HG03342 (cell line): ENCODE measurements at regions not wholly inside any gene's neighbourhood (a gene's known extent, or its start where the extent isn't known, plus 50 kb on each side); places are given as distances from the start of the nearest gene placed in this dataset.

Experiments used
- ATAC-seq: cut with Tn5 transposase; IDR thresholded peaks from one replicate; pipeline ENCODE4 v1.9.1; 2021; ENCODE audit warnings: mild to moderate bottlenecking, moderate library complexity; ENCODE audit not compliant: unreplicated experiment

DNA sequence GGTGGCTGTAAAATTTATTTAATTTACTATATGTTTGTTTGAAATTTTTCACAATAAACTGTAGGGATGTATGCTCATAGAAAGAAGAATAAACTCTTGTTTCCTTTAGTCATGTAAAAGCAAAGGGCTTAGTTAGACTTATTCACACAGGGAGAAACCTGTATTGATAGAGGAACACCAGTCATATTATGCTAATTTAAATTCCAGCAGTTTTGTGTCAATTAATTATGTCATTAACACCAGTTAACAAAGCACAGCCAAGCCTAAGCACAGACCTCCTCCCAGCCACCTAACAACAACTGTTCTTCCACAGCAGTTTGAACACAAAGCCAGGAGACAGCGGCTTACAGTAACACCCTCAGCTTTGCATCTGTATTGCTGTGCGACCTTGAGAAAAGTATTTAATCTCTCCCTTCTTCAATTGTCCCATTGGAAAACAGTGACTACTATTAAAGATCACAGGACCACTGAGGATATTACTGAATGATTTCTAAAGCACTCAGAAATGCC, 260.8 kb upstream of the RRP15 start:
- ATAC-seq: no peak

DNA sequence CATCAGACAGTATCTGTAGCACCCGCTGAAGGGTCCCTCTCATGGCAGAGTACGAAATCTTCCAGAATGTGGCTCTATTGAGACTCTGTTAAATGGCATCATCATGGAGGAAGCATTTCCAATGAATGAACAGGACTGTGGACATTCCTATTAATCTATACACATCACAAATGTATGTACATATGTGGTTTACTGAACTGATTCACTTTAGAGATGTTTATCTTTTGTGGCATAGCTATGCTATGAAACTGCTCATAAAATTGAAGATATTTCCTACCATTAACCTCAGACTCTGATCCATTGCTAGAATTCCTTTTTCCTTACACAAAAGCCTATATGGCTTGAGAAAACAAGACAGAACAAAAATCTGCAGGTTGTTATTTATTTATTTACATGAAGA, 259.6 kb upstream of the RRP15 start:
- ATAC-seq: no peak

DNA sequence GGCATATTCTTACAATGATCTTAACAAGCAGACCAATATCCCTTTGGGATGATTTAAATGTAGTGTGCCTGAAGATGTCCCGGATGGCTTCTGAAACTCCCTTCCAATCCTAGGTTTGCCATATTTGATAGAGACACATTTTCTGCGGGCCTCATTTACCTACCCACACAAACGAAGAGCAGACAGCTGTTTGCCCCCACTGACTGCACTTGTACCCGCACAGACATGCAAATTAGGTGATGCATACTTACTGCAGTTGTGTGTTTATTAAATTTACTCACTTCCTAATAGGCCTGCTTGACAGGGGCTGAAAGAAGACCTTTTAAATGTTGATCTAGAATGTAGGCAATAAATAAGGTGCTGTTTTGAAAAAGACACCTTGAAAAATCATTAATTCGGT, 257.9 kb upstream of the RRP15 start:
- ATAC-seq: no peak

DNA sequence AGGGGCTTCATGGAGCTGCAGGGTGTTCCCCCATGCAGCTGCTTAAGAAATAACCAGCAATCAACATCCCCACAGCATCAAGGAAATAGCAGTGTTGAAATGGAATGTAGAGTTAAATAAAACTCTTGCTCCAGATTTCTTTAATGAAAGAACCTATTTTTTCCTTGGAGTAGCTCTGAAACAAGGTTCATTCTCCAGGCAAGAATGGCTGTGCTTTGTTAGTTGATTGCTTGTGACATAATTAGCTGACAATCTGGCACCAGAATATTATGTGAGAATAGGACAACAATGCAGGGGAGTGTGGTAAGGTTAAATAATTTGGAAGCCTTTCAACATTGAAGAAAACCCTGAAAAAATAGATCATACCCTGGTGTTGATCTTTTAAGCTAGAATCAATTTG, 254.2 kb upstream of the RRP15 start:
- no peak for ATAC-seq

DNA sequence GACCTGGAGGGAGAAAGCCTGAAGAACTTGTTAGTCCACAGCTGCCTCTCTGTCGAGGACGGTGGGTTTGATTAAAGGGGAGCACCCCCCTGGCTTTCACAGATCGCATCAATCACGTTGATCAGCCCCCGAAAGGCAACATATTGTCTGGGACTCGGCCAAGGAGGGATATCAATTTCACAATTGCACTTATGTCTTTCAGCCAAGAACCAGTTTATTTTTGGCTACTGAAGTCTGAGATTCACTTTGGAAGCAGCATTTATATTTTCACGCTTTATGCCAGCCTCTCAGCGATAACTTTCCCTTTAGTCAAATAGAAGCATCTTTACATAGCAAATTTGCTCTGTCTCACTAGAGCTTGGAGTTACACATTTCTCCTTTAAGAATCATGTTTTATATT, 253.2 kb upstream of the RRP15 start:
- no peak for ATAC-seq

DNA sequence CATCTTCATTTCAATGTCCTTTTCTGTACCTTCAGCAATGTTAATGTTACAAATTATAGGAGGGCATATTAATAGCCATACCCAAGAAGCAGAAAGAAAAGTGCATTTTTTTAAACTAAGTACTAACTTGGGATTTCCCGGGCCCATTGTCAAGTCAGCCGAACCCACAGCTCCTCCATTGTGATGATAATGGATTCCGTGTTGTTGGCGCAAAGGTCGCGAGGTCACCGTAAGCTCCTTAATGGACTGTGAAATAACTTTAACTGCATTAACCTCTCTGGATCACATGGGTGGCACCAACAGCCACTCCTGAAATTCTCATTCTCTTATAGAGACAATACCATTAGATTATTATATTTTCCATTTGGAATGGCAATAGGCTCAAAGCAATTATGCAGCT, 250.6 kb upstream of the RRP15 start:
- no peak for ATAC-seq

DNA sequence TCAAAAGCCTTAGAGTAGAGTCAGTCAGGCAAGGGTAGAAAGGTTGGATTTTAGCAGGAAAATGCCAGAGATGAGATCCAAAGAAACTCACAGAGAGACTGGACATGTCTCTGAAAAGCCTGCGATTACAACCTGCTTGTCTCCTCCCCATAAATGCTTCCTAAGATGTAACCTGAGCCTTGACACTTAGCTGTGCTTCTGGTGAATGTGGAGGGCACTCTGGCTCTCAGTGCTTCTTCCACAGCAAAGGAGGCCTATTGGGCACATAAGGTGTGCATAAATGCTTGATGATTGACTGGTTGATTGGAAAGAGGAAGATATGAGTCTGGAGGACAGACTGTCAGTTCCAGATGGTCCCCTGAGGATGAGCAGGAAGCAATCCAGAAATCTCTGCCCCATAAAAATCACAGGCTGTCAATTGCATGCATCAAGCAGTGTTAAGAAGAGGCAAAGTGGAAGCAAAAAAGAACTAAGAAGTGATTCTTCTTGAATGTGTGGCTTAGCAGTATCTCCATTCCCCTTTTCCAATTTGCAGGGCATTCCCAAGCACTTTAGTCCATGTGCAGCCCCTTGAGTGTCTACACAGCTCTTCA, 236.2 kb upstream of the RRP15 start:
- no peak for ATAC-seq

DNA sequence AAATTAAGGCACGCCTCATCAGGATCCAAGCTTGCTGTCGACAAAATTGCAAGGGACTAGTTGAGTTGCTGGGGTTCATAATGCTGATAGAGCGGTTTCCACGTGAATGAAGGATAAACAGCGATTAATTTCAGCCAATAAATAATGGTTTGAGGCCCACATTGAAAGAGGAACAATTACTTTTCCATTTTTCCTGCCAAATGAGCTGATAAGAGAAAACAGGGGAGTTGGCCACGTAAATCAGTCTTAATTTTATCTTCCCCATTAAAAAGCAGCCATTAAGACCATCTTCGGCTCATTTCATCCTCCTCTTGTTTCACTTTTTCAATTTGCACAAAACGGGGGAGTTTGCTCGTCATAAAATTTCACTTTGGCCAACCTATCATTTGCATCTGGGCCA, 235.5 kb upstream of the RRP15 start:
- no peak for ATAC-seq

DNA sequence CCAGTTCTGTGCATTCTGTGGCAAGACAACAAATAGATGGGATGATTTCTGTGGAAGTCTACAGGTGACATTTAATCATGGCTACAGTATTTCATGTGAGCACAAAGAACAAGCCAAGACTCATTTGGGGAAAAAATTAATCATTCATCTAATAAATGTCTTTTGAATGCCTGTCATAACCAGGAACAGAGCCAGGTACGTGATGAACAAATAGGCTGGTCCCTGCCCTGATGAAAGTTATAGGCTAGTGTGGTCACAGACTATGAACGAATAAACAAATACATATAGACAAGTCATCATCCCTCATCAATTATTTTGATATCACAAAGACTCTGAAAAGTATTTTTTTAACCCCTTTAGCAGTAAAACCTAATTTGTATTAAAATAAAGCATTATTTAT, 226.4 kb upstream of the RRP15 start:
- no peak for ATAC-seq

DNA sequence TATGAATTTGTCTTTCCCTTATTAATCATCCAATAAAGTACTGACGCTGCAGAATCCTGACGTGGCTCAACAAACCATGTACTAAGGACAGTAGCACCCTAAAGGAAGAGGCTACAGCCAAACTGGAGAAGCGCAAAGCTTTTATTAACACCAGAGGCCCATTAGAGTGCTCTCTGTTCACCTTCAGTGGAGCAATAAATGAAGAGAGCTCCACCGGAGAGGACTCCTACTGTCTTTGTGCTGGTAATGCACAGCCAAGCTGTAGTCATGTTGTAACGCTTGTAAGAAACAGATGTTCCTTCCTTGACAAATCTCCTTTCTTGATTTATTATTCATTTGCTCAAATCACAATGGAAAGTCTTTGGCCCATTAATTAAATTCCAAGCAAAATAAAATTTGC, 220.7 kb upstream of the RRP15 start:
- ATAC-seq: no peak

DNA sequence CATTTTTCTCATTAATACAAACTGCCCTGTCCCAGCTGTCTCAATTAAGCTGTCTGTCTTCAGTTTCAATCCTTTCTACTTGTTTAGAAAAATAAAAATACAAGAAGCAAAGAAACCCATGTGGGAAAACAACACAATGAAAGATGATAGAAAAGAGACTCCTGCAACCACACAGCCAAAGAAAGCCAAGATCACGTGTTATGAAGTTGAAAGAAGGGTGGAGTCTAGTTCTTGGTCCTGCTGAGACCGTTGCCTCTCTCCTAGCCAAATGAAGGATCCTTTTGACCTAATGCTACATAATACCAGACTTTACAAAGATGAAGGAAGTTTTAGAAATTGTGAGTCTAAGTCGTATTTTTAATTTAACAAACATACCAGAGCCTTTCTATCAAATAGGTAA, 218.8 kb upstream of the RRP15 start:
- no peak for ATAC-seq

DNA sequence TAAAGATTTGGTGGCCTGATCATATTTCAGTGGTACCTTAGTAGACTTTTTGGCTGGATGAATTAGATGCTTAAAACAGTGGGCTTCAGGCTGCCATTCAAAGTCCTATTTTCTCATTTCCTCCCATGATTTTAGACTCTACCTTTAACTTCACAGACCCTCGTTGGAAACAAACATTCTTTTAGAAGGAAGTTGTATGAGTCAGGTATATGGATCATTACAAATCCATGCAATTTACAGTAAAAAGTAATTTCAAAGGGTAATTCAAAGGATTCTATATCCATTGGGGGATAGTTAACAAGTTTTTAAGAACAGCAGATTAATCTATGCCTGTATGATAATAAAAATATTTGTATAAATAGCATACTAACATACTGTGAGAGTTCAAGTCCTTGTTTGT, 216.9 kb upstream of the RRP15 start:
- no peak for ATAC-seq

DNA sequence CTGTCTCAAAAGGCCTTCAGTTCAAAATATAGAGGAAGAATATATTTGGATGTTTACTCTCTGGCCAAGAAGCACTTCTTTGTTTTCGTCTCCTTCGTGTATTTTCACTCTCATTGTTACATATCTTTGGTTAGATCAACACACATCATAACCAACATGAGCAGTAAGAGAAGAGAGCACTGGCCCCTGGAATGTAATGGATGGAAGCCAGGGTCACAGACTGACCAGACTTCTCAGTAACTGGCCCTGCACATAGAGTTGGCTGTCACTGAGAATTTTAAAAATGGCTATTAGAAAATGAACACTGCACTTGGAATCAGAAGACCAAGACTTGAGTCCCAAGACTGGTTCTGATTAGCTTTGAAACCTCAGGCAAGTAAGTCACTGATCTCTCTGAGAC, 215.9 kb upstream of the RRP15 start:
- ATAC-seq: no peak

DNA sequence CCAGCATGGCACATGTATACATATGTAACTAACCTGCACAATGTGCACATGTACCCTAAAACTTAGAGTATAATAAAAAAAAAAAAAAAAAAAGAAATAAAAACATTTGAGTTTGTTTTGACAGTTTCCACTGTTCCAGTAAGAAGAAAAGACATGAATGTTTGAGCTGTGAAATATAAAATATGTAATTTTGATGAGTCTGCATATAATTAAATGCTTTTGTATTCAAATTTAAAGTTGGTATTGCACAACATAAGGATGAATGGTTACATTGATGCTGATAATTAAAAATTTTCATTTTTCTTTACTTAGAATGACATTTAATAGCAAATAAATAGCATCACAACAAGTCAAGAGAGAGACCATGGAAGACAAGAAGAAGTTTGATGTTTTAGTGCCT, 212.0 kb upstream of the RRP15 start:
- ATAC-seq: no peak

DNA sequence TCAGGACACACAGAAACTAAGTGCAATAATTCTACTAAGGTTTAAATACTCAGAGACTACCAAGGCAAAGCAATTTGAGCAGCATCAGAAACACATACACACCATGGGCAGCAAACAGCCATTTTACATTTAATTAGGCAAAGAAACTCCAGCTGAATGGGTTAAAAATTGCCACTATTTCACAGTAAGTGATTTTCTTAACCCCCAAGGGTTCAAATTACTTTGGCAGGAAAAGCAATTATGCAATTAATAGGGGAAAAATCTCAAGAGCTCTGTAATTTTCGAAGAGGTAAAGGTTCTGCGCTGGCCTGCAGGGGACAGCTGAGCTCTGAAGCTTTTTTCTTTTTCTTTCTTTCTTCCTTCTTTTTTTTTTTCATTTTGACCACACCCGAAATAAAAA, 206.2 kb upstream of the RRP15 start:
- ATAC-seq: no peak

DNA sequence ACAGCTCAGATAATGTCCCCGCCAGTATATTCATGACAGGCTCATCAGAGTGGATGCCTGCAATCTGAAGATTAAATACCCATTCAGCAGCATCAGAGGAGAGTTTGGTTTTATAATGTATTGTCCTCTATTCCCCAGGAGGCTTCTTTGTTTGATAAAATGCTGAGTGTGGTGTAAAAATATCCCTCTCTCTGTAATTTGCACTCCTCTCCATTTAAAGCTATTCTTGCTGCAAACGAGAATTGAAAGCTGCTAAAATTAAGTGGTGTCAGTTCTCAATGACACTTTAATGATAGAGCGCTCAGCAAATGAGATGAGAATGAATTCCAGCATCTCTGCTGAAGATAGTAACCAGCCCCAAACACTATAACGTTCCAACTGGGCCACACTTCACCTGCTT, 205.7 kb upstream of the RRP15 start:
- no peak for ATAC-seq

DNA sequence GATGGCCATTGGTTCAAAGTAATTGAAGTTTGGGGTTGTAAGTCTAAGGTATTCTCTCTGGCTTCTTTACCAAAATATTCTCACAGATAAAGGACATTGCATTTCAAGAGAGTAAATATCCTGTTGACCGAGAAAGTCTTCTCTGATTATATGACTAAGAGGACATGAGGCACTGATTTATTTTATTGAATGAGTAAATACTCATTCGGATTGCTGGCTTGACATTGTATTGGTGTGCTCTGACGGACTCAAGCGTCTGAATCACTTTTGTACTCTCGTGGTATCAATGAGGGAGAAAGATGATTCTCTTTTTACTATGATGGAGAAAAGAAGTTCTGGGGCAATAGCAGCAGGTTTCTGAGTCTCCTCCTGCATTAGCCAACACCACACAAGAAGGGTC, 205.3 kb upstream of the RRP15 start:
- no peak for ATAC-seq

DNA sequence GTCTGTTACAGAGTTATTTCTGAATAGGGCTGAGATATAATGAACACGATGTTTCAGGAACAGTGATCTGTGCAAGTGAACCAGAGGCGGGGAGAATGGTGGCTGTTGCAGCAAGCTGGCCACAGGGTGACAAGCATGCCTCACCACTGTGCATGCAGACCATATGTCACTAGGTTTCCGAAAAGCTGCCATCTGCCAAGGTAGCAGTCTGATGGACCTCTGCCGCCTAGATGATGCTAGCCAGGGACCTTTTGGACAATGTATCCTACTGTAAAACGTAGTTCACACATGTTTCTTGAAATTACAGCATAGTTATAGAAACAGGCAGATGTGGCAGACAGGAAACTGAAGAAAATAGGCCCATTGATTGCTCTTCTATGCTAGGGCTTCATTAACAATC, 204.2 kb upstream of the RRP15 start:
- no peak for ATAC-seq

DNA sequence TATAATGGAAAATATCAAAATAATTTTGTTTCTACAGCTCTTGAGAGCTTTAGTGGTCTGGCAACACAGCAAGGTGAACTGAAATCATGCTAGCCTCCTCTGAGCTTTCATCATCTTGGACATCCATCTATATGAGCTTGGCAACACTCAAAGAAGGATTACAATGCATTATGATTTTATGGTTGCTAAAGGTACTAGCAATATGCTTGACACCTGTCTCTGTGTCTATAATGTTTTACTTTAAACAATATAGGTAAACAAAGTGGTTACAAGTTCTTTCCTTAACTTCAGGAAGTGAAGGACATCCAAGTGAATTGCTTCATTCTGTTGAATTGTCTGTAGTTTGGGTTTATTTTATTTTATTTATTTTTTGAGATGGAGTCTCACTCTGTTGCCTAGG, 203.7 kb upstream of the RRP15 start:
- ATAC-seq: no peak

DNA sequence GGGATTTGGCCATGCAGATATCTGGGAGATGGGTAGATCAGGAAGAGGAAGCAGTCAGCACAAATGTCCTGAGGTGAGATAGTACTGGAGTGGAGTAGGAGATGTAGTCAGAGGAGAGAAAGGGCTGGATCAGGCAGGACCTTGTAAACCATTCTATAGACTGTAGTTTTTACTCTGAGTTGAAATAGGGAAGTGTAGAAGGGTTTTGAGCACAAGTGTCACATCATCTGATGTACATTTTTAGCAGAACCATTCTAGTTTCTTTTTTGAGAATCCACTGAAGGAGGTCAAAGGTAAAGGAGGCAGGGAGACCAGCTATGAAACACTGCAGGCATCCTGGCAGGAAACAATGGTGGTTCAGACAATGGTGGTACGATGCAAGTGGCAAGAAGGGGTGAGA, 194.6 kb upstream of the RRP15 start:
- ATAC-seq: no peak

DNA sequence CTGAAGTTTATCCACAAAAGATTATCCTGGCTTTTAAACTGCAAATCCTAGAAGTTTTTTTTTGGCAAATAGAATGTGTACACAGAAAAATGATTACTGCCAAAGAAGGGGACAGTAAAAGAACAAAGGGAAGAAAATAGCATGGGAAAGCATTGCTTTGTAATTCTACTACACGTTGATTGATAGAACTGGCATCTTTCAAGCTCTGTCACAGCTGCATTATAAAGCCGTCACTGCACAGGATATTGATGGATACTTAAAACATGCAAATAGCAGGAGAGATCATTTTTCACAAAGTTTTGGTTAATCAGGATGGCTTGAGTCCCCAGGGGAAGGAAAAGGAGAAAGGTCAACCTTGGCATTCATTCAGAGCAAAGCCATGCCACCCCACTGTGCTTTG, 183.7 kb upstream of the RRP15 start:
- no peak for ATAC-seq

DNA sequence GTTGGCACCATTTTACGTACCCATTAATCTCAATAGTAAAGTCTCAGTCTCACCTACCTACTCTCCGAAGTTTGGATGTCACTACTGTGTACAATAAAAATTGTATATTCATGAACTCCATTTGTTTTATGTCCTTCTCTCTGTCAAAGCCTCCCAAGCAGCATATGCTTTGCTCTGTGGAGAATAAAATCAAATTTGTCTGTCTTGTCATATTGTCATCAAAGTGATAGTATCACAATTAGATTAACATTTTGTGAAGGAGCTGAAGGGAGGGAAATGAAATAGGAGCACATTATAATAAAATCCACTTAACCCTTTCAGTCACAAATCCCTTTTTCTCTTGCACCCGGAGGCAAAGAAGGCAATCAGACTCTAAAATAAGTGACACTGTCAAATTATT, 177.1 kb upstream of the RRP15 start:
- no peak for ATAC-seq

DNA sequence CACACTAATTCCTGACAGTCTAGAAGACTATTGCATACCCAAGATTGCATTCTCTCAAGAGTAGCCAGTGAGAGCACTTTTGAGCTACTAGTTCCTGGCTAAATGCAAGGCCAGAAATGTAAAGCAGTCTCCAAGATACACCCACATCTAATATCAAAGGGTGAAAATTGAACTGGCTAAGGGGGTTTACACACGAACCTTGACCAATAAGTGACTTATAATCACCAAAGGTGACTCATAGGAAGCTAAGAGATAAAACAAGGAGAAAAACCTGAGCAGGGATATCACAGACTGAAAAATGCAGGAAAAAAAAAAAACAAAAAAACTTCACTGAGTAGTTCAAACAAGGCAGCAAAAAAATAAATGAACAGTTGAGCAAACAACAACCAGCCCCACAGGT, 172.2 kb upstream of the RRP15 start:
- ATAC-seq: no peak

DNA sequence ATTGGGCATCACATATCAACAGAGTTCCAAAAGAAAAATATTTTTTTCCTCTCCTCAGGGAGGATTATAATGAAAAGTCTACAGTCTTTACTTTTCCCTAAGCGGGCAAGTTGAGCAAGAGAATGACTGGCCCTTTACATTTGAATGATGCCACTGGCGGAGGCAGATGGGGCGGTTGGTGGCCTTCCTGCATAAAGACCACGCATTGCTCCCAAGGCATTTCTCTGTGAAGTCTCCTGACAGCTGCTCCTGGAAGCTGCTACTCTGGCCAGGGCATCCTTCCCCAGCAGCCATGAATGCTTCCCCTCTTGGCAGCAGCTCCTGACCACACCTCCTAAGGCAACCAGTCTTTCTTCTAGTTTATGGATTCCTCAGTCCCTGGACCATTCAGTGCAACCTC, 161.1 kb upstream of the RRP15 start:
- no peak for ATAC-seq
